Kidney epithelial cell (primary cell): ENCODE measurements at regions not wholly inside any gene's neighbourhood (a gene's known extent, or its start where the extent isn't known, plus 50 kb on each side); places are given as distances from the start of the nearest gene placed in this dataset.

ENCODE experiments used
- DNase-seq: peaks from one replicate; pipeline ENCODE4 v3.0.0-alpha.2; 2010; ENCODE audit warnings: low read depth
- H3K27me3 ChIP-seq: 2 replicates; pipeline ENCODE4 v1.6.0; 2011; ENCODE audit warnings: low read length; ENCODE audit not compliant: control insufficient read depth, insufficient read depth
- H3K36me3 ChIP-seq: 2 replicates; pipeline ENCODE4 v1.5.1; 2011; ENCODE audit warnings: low read length; ENCODE audit not compliant: control insufficient read depth, insufficient read depth
- H3K4me3 ChIP-seq: 2 replicates; pipeline ENCODE4 v1.5.1; 2011; ENCODE audit warnings: low read depth, mild to moderate bottlenecking, control low read depth, low read length
- CTCF ChIP-seq: IDR thresholded peaks from 2 replicates; pipeline ENCODE4 v1.5.1; 2011; ENCODE audit warnings: mild to moderate bottlenecking, moderate library complexity, low read length, control low read depth, inconsistent platforms; ENCODE audit not compliant: insufficient read depth, poor library complexity, severe bottlenecking

DNA sequence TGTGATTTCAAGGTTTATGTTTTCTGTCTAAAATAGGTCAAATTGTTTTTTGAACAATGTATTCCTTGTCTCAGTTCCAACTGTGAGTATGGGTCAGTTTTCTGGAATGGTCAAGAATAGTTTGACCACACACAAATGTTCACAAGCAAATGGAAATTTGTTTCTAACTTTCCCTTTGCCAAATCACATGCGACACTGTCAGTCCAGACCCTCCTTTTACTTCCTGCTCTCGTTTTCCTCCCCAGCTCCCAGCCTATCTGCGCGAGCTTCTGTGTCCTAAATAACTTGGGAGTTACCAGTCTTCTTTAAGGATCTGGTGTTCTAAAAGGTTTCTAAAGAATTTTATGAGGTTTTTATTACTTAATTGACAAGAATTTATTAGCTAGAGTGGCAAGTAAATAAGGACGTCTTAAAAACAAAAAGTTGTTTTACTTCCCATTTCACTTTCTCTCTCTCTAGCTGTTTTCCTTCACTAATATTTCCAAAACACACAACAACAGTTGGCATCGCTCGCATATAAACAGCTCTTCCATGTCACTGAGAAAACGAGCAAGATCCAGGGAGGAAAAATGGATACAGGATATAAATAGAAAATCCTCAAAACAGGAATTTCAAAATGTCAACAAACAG lies 266.1 kb upstream of the KLF6 start:
- TF ChIP-seq CTCF = no peak
- H3K27me3 ChIP-seq = no peaks in the 10 kb centered on the region
- no peaks in the 10 kb centered on the region for H3K36me3 ChIP-seq
- DNase-seq = no peak
- H3K4me3 ChIP-seq = no peak overlapping the region

DNA sequence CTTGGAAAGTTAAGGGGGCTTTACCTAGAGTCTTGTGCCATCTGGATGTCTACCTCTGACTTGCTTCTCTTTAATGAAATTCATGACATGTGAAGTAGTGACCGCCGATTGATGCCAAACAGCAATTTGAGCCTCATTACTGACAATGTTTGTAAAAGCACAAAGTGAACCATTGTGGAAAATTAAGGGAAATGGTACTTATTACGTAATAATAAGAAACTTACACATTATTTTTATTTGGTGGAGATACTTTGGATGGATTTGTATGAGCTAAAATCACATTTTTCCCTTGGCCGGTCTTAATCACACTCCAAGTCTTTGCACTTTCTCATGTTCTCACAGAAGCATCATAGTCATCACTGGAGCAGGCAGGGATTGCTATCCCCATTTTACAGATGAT lies 265.1 kb upstream of the KLF6 start:
- no peak for TF ChIP-seq CTCF

GRCh38 chr10:4049348-4049747 lies 264.3 kb upstream of the KLF6 start:
- Histone ChIP-seq H3K36me3 (no peaks in the 10 kb centered on the region), H3K27me3 (no peaks in the 10 kb centered on the region), H3K4me3 (no peak overlapping the region)
- TF ChIP-seq CTCF = no peak
- DNase-seq = no peak

More for the DNA sequence above, 265.1 kb upstream of the KLF6 start:
- no peaks in the 10 kb centered on the region for H3K36me3 ChIP-seq
- no peak overlapping the region for H3K4me3 ChIP-seq
- no peaks in the 10 kb centered on the region for H3K27me3 ChIP-seq
- DNase-seq = no peak

- Histone ChIP-seq H3K4me3 (no peak overlapping the region), H3K36me3 (no peaks in the 10 kb centered on the region), H3K27me3 (no peaks in the 10 kb centered on the region)
- no peak for DNase-seq
- TF ChIP-seq CTCF = no peak
Observed at GRCh38 chr10:4048236-4048864, 263.3 kb upstream of the KLF6 start.

DNA sequence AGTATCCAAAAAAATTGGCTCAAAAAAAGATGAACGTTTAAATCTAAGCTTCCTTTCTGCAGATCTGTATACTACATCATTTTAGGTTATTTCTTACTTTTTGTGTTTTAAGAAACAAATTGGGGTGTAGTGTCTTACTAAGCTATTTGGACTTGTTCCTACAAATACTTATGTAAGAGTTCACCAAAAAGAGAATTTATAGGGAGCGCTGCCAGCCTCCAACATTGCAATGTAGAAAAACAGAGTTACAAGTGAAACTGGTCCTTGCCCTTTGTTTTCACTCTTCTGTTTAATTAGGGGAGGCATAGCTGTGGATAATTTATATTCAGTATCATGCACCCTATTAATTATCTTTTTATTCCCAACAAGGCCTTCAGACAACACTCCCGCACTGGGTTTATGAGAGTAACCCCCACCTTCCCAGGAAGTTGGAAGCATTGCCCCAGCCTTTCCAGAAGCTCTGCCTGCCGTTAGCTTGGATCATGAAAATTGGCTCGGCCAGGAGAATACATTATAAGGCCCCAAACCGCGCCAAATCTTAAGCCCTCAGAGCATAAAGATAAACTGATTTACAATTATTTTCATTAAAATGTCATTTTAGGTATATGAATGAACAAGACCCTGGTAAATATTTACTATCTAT lies 261.8 kb upstream of the KLF6 start:
- Histone ChIP-seq H3K27me3 (no peaks in the 10 kb centered on the region), H3K4me3 (no peak overlapping the region), H3K36me3 (no peaks in the 10 kb centered on the region)
- no peak for TF ChIP-seq CTCF
- no peak for DNase-seq
